ENCODE measurements at regions not wholly inside any gene's neighbourhood (a gene's known extent, or its start where the extent isn't known, plus 50 kb on each side); places are given as distances from the start of the nearest gene placed in this dataset.

DNA sequence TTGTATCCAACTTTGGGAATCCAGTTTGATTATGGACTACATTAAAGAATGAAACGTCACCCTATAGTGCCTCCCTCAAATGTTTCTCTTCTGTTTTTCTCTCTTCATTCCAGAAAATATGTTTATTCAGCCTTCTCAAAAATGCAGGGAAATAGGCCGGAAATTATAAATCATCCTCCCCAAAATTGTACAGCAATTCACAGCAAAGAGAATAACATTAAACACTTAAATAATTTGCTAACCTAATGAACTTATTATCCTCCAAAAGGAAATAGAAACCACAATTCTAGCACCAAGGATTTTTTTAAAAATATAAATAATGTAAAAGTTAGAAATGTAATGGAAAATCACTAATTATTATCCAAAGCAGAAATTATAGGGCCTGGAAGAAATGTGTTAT is 115.9 kb upstream of the CCNG1 start:
- H3K9me3 ChIP-seq (ENCODE audit: control insufficient read depth, low read depth, low read length), result no peaks in the 10 kb centered on the region

More for the DNA sequence above, 115.9 kb upstream of the CCNG1 start:
- H3K4me3 Mint-ChIP-seq, result no peak overlapping the region
- no peaks in the 10 kb centered on the region for H3K79me1 ChIP-seq (ENCODE audit: insufficient read depth, low read depth, low read length, poor library complexity, severe bottlenecking)
- H3K4ac ChIP-seq (ENCODE audit: low read depth, low read length), result no peak overlapping the region
- no peak overlapping the region for H3K9ac ChIP-seq (ENCODE audit: extremely low read depth, insufficient read length, low read length)
- no peak overlapping the region for H3K4me2 ChIP-seq (ENCODE audit: insufficient read depth, insufficient read length, low read length)
- WGBS (ENCODE audit: extremely low coverage, insufficient read length, low lambda C conversion rate), result no CpG with 5 or more reads among the region's 2 CpGs
- H3K18ac ChIP-seq (ENCODE audit: insufficient read length, low read depth, low read length), result no peak overlapping the region
- H3K9me3 Mint-ChIP-seq, result peaks cover 0 to 5% of the 10 kb centered on the region in 2 experiments; a peak in 3 of 5 replicates
- H3K27ac ChIP-seq (ENCODE audit: insufficient read length, low read depth, low read length), result no peak overlapping the region
- no peak overlapping the region for H3K14ac ChIP-seq (ENCODE audit: insufficient read depth, low read length)
- no peak overlapping the region for H4K91ac ChIP-seq (ENCODE audit: insufficient read length, low read depth, low read length)
- no peaks in the 10 kb centered on the region for H3K27me3 ChIP-seq (ENCODE audit: insufficient read depth, low read length)
- H3K4me1 ChIP-seq (ENCODE audit: insufficient read depth, low read length), result peaks cover 10% of the 10 kb centered on the region; the same call in 1 of the 2 replicates
- no peaks in the 10 kb centered on the region for H3K23me2 ChIP-seq (ENCODE audit: insufficient read length, low read depth, low read length, poor library complexity, severe bottlenecking)
- no peak overlapping the region for H4K8ac ChIP-seq (replicated peaks; ENCODE audit: insufficient read length, low read depth, low read length)
- H4K5ac ChIP-seq (ENCODE audit: insufficient read length, low read depth, low read length), result no peak overlapping the region
- H3K23ac ChIP-seq (ENCODE audit: insufficient read length, low read depth, low read length), result no peak overlapping the region
- no peak for TF ChIP-seq CTCF (conservative IDR thresholded peaks at IDR 0.05)
- H2AFZ ChIP-seq (ENCODE audit: low read length), result no peak overlapping the region
- H3K4me1 Mint-ChIP-seq, result peaks cover 21 to 30% of the 10 kb centered on the region in 2 experiments
- H2BK15ac ChIP-seq (ENCODE audit: low read depth, low read length), result no peak overlapping the region
- H3K27me3 Mint-ChIP-seq (ENCODE audit: low read depth), result no peaks in the 10 kb centered on the region
- no peak for DNase-seq
- H3K56ac ChIP-seq (ENCODE audit: insufficient read length, low read depth, low read length), result no peak overlapping the region
- no peak overlapping the region for H3K27ac Mint-ChIP-seq
- H2BK5ac ChIP-seq (ENCODE audit: insufficient read length, low read length), result no peak overlapping the region
- H3T11ph ChIP-seq (ENCODE audit: low read length), result no peak overlapping the region
- H3K36me3 Mint-ChIP-seq (ENCODE audit: insufficient read depth in 1 of 3, low read depth in 3 of 3), result peaks cover 4 to 9% (median 5%) of the 10 kb centered on the region in 3 experiments; a peak in 5 of 7 replicates
- H2BK120ac ChIP-seq (ENCODE audit: low read depth, low read length, poor library complexity, severe bottlenecking), result no peak overlapping the region
- no peak overlapping the region for H2BK12ac ChIP-seq (ENCODE audit: insufficient read length, low read depth, low read length)
- H3K79me2 ChIP-seq (ENCODE audit: insufficient read depth, low read length), result no peaks in the 10 kb centered on the region
- no peak overlapping the region for H2AK5ac ChIP-seq (ENCODE audit: insufficient read length, low read length)
- H4K20me1 ChIP-seq (ENCODE audit: control insufficient read depth, insufficient read depth, insufficient read length), result no peaks in the 10 kb centered on the region
- no peak overlapping the region for H2BK20ac ChIP-seq (ENCODE audit: low read depth, low read length, poor library complexity, severe bottlenecking)
